A549 (cell line): ENCODE measurements at regions not wholly inside any gene's neighbourhood (a gene's known extent, or its start where the extent isn't known, plus 50 kb on each side); places are given as distances from the start of the nearest gene placed in this dataset.

Experiments used
- CTCF ChIP-seq: fragments of >200 bp; sonication (Bioruptor Twin); formaldehyde crosslinking; IDR thresholded peaks from 3 replicates; pipeline ENCODE4 v1.5.1; 2016
- EP300 ChIP-seq, 2 experiments: fragments of >200 bp; sonication (Bioruptor Twin); formaldehyde crosslinking; IDR thresholded peaks; 2 replicates in 1 of 2; 3 replicates in 1 of 2; pipeline ENCODE4 v1.6.1; 2016 to 2017

- TF ChIP-seq EP300 (IDR thresholded peaks at IDR 0.05) (no peak), CTCF (no peak)
Observed at GRCh38 chr11:101816613-101817012, 98.2 kb upstream of the CEP126 start.
